ENCODE measurements at regions not wholly inside any gene's neighbourhood (a gene's known extent, or its start where the extent isn't known, plus 50 kb on each side); places are given as distances from the start of the nearest gene placed in this dataset.

- Histone ChIP-seq H3K4me1 (ENCODE audit: insufficient read depth) (no peaks in the 10 kb centered on the region), H3K9me3 (no peaks in the 10 kb centered on the region), H3K4me3 (no peak overlapping the region), H3K27me3 (no peaks in the 10 kb centered on the region), H3K36me3 (no peaks in the 10 kb centered on the region), H3K27ac (no peak overlapping the region)
- no peak for DNase-seq
- WGBS, 3 donors, result 62 to 73% (median 72%) methylated on average over 2 of the region's 2 CpGs
- intact Hi-C loops (cut with DNase I), result no loop called here
- no peak for TF ChIP-seq POLR2A (IDR thresholded peaks at IDR 0.05)
- TF ChIP-seq CTCF (IDR thresholded peaks at IDR 0.05), result no peak
- no peak for TF ChIP-seq EP300 (IDR thresholded peaks at IDR 0.05)
Measured at GRCh38 chr2:123015186-123015585, 1009.9 kb upstream of the CNTNAP5 start.

GRCh38 chr2:123035541-123035940 lies 989.5 kb upstream of the CNTNAP5 start:
- H3K4me1 ChIP-seq (ENCODE audit: insufficient read depth), result no peaks in the 10 kb centered on the region
- no peaks in the 10 kb centered on the region for H3K27me3 ChIP-seq
- H3K4me3 ChIP-seq, result no peak overlapping the region
- H3K36me3 ChIP-seq, result no peaks in the 10 kb centered on the region
- no peak for DNase-seq
- no peaks in the 10 kb centered on the region for H3K9me3 ChIP-seq
- no peak for TF ChIP-seq CTCF (IDR thresholded peaks at IDR 0.05)
- TF ChIP-seq EP300 (IDR thresholded peaks at IDR 0.05), result no peak
- TF ChIP-seq POLR2A (IDR thresholded peaks at IDR 0.05), result no peak
- no peak overlapping the region for H3K27ac ChIP-seq
- intact Hi-C loops (cut with DNase I), result no loop called here
- 28 to 32% (median 32%) methylated on average over 1 of the region's 1 CpG for WGBS, 3 donors

DNA sequence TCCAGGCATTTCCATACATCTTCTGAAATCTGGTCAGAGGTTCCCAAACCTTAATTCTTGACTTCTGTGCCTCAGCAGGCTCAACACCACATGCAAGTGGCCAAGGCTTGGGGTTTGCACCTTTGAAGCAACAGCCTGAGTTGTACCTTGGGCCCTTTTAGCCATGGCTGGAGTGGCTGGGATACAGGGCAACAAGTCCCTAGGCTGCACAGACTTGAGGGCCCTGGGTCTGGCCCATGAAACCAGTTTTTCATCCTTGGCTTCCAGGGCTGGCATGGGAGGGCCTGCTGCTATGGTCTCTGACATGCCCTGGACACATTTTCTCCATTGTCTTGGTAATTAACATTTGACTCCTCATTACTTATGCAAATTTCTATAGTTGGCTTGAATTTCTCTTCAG lies 988.8 kb upstream of the CNTNAP5 start:
- no peak for DNase-seq
- H3K27ac ChIP-seq, result no peak overlapping the region
- no peaks in the 10 kb centered on the region for H3K27me3 ChIP-seq
- H3K9me3 ChIP-seq, result no peaks in the 10 kb centered on the region
- H3K36me3 ChIP-seq, result no peaks in the 10 kb centered on the region
- no peaks in the 10 kb centered on the region for H3K4me1 ChIP-seq (ENCODE audit: insufficient read depth)
- H3K4me3 ChIP-seq, result no peak overlapping the region
- intact Hi-C loops (cut with DNase I), result no loop called here
- no peak for TF ChIP-seq CTCF (IDR thresholded peaks at IDR 0.05)
- no peak for TF ChIP-seq POLR2A (IDR thresholded peaks at IDR 0.05)
- TF ChIP-seq EP300 (IDR thresholded peaks at IDR 0.05), result no peak

DNA sequence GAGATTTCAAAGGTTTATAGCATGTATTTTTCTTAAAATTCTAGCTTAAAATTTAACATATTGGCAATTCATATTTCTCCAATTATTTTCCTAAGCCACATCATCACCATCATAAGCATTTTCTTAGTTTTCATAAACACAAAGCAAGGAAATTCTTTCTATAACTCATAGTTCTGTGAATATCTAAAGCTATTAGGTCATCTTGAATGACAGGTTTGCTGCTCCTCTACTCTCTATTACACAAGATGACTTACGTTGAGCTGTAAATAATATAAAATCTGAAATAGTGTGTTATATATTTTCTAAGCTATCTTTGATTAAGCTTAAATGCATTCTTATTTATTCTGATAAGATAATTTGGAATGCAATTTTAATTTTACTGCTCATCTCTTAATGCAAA lies 984.6 kb upstream of the CNTNAP5 start:
- no peak for TF ChIP-seq EP300 (IDR thresholded peaks at IDR 0.05)
- no peak for TF ChIP-seq CTCF (IDR thresholded peaks at IDR 0.05)
- no peak for TF ChIP-seq POLR2A (IDR thresholded peaks at IDR 0.05)
- no peak overlapping the region for H3K4me3 ChIP-seq
- H3K9me3 ChIP-seq, result no peaks in the 10 kb centered on the region
- no peak overlapping the region for H3K27ac ChIP-seq
- H3K4me1 ChIP-seq (ENCODE audit: insufficient read depth), result no peaks in the 10 kb centered on the region
- intact Hi-C loops (cut with DNase I), result no loop called here
- WGBS, 3 donors, result 60 to 72% (median 70%) methylated on average over 1 of the region's 1 CpG
- no peaks in the 10 kb centered on the region for H3K27me3 ChIP-seq
- no peaks in the 10 kb centered on the region for H3K36me3 ChIP-seq
- DNase-seq, result no peak

GRCh38 chr2:123043458-123043857 lies 981.6 kb upstream of the CNTNAP5 start:
- Histone ChIP-seq H3K4me3 (no peak overlapping the region), H3K36me3 (no peaks in the 10 kb centered on the region), H3K27me3 (no peaks in the 10 kb centered on the region), H3K27ac (no peak overlapping the region), H3K4me1 (ENCODE audit: insufficient read depth) (no peaks in the 10 kb centered on the region), H3K9me3 (no peaks in the 10 kb centered on the region)
- intact Hi-C loops (cut with DNase I), result no loop called here
- DNase-seq, result no peak
- WGBS, 3 donors, result 92 to 98% (median 97%) methylated on average over 1 of the region's 1 CpG
- no peak for TF ChIP-seq POLR2A (IDR thresholded peaks at IDR 0.05)

All from ovary (tissue), 7 donors.